NCI-H1092 treated with DMSO at 0.1 percent for 48 hours (cell line): ENCODE measurements at regions not wholly inside any gene's neighbourhood (a gene's known extent, or its start where the extent isn't known, plus 50 kb on each side); places are given as distances from the start of the nearest gene placed in this dataset.

ENCODE experiments used
- DNase-seq: peaks from one replicate; lab custom pipeline; 2025; lab: John Stamatoyannopoulos, UW

DNA sequence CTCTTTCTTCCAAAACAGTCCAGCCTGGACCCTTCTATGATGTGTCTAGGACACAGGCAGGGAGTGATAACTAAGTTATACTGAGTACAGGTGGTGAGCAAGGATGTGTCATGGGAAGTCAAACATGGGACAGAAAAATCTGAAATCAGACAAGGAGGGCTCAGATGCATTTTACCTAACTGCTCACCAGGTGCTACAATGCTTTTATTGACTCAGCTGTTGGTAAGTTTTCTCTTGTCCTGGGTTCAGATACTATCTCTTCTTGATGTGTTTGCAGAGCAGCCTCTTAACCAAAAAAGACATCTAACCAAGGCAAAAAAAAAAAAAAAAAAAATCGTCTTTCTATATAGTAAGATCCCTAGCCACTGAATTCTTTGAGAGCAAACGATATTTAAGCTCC lies 378.6 kb downstream of the VPS13C start:
- no peak for DNase-seq

DNA sequence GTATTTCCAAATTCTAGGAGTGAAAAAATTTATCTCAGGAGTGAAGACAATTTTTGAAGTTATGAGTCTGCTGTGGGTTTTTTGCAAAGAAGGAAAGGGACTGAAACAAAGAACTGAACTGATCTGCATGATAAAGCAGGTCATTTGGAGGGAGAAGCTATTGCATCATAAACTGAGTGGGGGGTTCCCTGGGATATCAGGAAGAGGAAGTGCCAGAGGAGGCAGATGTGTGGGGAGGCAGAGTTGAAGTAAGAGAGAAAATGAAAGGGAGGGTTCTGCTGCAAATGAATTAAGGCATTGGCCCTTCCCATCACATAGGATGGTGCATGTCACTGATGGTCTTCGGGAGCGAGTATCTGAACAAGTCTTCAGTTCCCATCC lies 379.2 kb downstream of the VPS13C start:
- DNase-seq, result no peak

DNA sequence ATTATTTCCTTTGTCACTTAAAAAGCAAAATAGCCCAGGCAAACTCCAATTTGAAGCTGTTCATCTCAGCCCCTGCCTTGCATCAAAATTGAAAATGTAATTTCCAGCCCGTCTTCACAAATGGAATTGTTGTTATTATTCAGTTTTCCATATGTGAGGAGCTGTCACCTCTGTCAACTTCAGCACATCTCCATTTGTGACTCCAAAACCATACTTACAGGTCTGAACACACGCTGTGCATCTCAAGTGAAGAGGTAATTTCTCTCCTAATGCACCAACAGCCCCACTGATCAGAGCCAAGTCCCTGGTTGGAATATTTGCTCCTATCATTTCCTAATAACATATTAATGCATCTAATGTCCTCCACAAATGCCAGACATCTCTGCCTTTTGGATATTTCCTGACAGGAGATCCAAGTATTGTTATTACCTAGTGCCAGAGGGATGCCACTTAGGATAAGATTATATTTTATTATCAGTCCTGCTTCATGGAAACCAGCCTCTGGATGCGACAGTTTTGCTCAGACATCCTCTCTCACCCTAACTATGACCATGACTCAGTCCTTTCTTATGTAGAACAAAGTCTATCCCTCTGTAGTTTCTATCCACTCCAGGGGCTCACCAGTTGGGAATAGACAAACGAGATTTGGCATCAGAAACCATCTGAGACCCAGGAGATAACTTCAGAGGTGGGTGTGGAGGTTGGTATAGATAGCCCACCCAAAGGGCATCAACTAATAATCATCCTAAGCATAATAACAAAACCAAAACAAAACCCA lies 379.8 kb downstream of the VPS13C start:
- no peak for DNase-seq

- DNase-seq, result no peak
Measured at GRCh38 chr15:61671736-61672135, 388.5 kb downstream of the VPS13C start.

- DNase-seq, result no peak
Measured at GRCh38 chr15:61668444-61668843, 391.8 kb downstream of the VPS13C start.

GRCh38 chr15:61661791-61662190 lies 398.5 kb downstream of the VPS13C start:
- DNase-seq, result no peak

DNA sequence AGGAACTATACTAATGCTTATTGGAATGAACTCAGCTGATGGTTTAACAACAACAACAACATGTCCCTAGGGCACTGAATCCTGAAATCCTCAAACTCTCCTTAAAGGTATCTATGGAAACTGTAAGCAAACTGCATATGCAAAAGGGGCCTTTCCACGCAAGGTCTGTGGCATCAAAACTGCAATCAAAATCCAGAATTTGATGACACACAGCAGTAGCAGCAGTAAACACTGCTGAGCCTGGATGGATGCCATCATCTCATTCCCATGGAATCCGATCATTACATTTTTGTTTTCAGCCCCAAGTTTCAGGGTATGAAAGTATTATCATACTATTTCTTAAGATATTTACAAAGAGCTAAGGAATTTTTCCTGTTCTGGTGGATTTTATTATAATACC lies 399.7 kb downstream of the VPS13C start:
- no peak for DNase-seq

GRCh38 chr15:61659566-61660190 lies 400.6 kb downstream of the VPS13C start:
- DNase-seq, result no peak

DNA sequence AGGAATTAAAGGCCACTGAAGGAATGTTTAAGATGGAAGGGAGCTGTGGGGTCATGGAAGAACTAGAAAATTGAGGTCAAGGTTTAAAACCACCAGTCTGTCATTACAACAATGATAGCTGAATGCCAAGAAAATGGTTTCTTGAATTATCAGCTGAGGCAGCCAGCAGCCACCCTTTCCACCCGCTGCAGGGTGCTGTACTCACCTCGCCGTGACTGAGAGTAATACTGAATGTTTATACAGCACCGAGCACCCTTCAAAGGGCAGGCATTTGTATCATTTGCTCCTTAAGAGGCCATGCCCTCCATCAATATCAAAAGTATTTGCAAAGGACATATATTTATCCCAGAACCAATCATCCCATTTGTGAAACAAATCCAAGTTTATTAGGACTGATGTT lies 402.8 kb downstream of the VPS13C start:
- DNase-seq, result no peak

- no peak for DNase-seq
Measured at GRCh38 chr15:61656391-61656790, 403.9 kb downstream of the VPS13C start.

DNA sequence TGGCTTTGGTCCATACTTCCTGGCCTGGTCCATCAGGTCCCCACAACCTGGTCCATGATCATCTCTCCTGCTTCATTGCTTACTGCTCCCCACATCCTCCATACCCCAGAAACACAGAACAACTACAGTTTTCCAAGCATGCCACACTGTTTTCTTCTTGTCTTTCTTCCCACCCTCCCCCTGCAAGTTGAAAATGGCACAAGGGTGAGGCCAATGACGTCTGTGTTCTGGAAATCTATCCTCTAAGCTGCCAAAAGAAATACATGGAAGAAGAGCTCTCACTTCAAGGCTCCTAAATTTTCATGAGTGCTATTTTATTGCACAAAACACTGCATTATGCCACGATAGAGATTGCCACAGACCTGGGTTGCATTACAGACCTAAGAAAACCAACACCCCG lies 404.4 kb downstream of the VPS13C start:
- DNase-seq, result no peak

DNA sequence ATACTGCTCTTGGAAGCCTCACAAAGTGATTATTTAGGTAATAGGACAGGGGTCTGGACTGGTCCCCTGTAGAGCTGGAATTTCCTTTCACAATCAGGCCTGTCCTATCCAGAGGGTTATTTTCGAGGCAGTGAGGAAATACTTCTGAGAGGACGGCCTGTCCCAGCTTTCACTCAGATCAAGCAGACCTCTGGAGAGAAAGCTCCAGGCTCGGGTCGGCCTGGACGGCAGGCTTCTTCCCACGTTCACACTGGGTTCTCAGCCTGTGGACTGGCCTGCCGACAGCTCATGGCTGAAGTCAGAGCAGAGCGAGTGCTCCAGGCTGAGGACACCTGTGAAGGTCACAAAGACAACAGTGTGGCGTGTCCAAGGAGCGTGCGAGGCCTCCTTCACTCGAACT lies 405.3 kb downstream of the VPS13C start:
- DNase-seq, result no peak

GRCh38 chr15:61654002-61654740 lies 406.1 kb downstream of the VPS13C start:
- no peak for DNase-seq

- no peak for DNase-seq
Measured at GRCh38 chr15:61653110-61653509, 407.1 kb downstream of the VPS13C start.

DNA sequence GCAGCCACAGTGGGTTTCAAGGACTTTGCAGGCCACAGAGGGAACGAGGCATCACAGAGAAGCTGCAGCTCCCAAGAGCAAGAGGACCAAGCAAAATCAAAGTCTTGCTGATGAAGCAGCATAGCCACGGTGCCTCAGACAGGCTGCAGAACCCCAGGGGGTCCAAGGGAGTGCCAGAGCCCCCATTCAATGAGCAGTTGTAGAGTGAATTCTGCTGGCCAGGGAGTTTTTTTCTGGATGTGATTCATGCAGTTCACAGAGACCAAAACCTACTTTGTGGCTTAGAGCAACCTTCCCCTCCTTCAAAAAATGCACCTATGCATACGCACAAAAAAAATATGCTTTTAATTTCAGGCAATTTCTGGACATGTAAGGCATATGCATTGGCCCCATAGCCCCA lies 409.0 kb downstream of the VPS13C start:
- no peak for DNase-seq

- DNase-seq, result no peak
Measured at GRCh38 chr15:61649046-61649445, 411.2 kb downstream of the VPS13C start.

DNA sequence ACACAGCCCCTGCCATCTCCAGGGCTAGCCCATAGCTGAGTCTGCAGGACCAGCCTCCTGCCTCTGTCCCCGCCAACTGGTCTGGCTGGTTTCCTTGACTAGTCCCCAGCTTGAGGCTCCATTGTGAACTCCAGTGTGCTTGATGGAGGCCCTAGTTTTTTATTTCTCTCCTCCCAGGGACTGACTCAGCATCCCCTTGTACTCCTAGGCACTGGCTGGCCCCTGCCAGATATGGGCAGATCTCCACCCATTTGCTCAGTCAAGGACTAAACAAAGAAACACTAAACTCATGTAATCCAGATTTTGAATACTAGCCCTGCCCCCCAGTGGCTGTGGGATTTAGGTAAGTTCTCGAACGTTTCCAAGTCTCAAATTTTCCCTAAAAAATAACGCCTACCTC lies 415.4 kb upstream of the RORA start:
- peak; percentile 0 for DNase-seq

- no peak for DNase-seq
Measured at GRCh38 chr15:61641645-61642044, 412.5 kb upstream of the RORA start.

DNA sequence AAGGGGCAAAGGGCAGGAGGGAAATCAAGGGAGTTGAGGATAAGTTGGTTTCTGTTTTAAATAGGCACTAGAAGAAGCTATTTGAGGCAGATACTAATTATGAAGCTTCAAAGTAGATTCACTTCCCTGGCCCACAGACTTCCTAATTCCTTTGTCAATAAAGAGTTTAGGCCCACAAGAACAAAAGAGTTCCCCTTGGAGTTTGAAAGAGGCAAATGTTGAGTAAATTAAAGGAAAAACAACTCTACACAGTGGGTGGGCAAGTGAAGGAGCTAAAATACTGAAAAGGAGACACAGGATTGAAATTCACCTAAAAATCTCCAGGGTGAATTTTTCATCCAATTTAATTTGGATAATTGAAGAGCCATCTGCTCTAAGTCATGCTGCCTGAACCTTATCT lies 411.7 kb upstream of the RORA start:
- no peak for DNase-seq

DNA sequence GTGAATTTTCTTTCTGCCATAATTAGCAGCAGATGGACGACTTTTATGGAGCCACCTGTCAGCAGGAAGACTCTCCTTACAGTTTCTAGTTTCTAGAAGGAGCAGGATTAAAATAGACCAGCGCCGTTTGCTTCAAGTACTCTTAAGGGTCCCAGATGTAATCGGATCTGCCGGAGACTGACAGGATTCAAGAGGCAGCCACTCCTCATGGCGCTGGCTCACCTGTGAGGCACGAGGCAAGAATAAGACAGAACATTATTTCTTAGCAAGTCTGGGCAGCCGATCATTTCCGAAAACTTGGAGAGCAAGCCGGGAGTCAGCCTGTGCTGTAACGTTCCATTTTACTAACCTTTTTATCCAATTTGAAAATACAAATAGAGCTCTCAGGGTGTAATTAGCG lies 410.4 kb upstream of the RORA start:
- DNase-seq, result peak; percentile 16

- DNase-seq, result no peak
Measured at GRCh38 chr15:61634837-61635236, 405.7 kb upstream of the RORA start.

DNA sequence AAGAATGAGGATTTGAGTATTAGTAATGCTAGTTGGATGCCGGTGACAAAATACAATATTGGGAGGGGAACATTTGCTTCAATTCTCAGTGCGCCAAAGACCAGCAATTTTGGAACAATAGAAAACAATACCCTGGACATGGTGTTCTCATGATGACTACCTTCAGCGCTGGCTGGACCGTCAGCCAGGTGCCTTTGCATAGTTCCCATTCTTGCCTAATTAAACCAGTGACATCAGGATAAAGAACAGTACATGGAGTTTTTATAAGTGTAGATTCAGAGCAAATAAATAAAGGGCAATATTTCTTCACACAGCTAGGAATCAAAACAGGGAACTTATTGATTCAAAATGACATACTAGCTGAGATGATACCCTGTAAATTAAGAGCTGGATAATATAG lies 404.8 kb upstream of the RORA start:
- no peak for DNase-seq

DNA sequence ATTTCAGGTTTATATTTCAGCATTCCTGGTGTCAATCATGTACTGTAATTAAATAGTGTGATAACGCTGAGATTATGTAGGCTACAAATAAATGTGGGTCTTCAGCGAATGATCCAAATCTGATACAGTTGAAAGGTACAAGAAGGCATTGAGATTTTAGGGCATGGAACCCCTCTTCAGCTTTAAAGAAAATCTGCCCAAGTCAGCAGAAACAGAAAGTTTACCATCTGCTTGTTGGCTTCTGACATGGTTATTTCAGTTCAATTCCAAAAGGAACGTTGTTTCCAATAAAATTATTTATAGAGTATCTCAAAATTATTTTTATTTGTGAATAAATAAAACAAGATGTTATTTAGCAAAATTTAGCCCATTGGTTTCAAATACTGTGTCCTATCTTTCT lies 400.2 kb upstream of the RORA start:
- DNase-seq, result no peak
